OCI-LY1 (cell line): ENCODE measurements at regions not wholly inside any gene's neighbourhood (a gene's known extent, or its start where the extent isn't known, plus 50 kb on each side); places are given as distances from the start of the nearest gene placed in this dataset.

Experiments
- H2AFZ ChIP-seq: fragments of 200-600 bp; sonication (generic), shearing (Covaris generic); 2 replicates; pipeline ENCODE4 v1.6.0; 2014; ENCODE audit warnings: antibody characterized with exemption, mild to moderate bottlenecking, low read length
- H3F3A ChIP-seq: fragments of 200-600 bp; sonication (generic), shearing (Covaris generic); 2 replicates; pipeline ENCODE4 v1.6.0; 2014; ENCODE audit warnings: mild to moderate bottlenecking, antibody characterized with exemption, low read length, moderate library complexity; ENCODE audit not compliant: insufficient read depth
- H3K27ac ChIP-seq: fragments of 200-600 bp; sonication (generic); 2 replicates; pipeline ENCODE4 v1.5.1; 2014; ENCODE audit warnings: low read length, mixed run types, mild to moderate bottlenecking, low read depth; ENCODE audit not compliant: poor library complexity, severe bottlenecking
- H3K27me3 ChIP-seq: fragments of 200-600 bp; sonication (generic); 2 replicates; pipeline ENCODE4 v1.6.0; 2014; ENCODE audit warnings: antibody characterized with exemption, mild to moderate bottlenecking, low read length, moderate library complexity; ENCODE audit not compliant: insufficient read depth
- H3K36me3 ChIP-seq: fragments of 200-600 bp; sonication (generic); 2 replicates; pipeline ENCODE4 v1.6.1; 2014; ENCODE audit warnings: mild to moderate bottlenecking, antibody characterized with exemption, low read length, moderate library complexity, mixed read lengths; ENCODE audit not compliant: insufficient read depth
- H3K4me1 ChIP-seq: fragments of 200-600 bp; sonication (generic); 2 replicates; pipeline ENCODE4 v1.5.1; 2014; ENCODE audit warnings: mild to moderate bottlenecking, low read length, moderate library complexity; ENCODE audit not compliant: insufficient read depth, severe bottlenecking
- H3K4me2 ChIP-seq: fragments of 200-600 bp; sonication (generic), shearing (Covaris generic); 2 replicates; pipeline ENCODE4 v1.6.1; 2014; ENCODE audit warnings: low read length
- H3K4me3 ChIP-seq: fragments of 200-600 bp; sonication (generic); 2 replicates; pipeline ENCODE4 v1.5.1; 2014; ENCODE audit warnings: low read length, low read depth, mild to moderate bottlenecking, mixed read lengths; ENCODE audit not compliant: poor library complexity, severe bottlenecking
- H3K79me2 ChIP-seq: fragments of 200-600 bp; shearing (Covaris generic); 2 replicates; pipeline ENCODE4 v1.6.1; 2016; ENCODE audit warnings: mixed run types, low read length, mixed read lengths; ENCODE audit not compliant: insufficient read depth
- H3K9ac ChIP-seq: fragments of 200-600 bp; sonication (generic), shearing (Covaris generic); 2 replicates; pipeline ENCODE4 v1.6.1; 2014; ENCODE audit warnings: mild to moderate bottlenecking, low read length, mixed read lengths
- H3K9me2 ChIP-seq: fragments of 200-600 bp; sonication (generic), shearing (Covaris generic); 2 replicates; pipeline ENCODE4 v1.6.1; 2014; ENCODE audit warnings: low read depth, mild to moderate bottlenecking, low read length, mixed read lengths
- H3K9me3 ChIP-seq: fragments of 200-600 bp; shearing (Covaris generic); 2 replicates; pipeline ENCODE4 v1.6.1; 2014; ENCODE audit warnings: low read length, mixed read lengths
- H4K20me1 ChIP-seq: fragments of 200-600 bp; sonication (generic), shearing (Covaris generic); 2 replicates; pipeline ENCODE4 v1.6.0; 2016; ENCODE audit warnings: mild to moderate bottlenecking, low read length; ENCODE audit not compliant: insufficient read depth
- EZH2 ChIP-seq: fragments of 200-600 bp; sonication (generic), shearing (Covaris generic); IDR thresholded peaks from 2 replicates; pipeline ENCODE4 v1.8.0; 2017; ENCODE audit warnings: borderline replicate concordance, mixed run types, mild to moderate bottlenecking, antibody characterized with exemption, low read length, moderate library complexity, mixed read lengths
- TF ChIP-seq, protein P1 (sequence below): fragments of 200-600 bp; sonication (generic), shearing (Covaris generic); IDR thresholded peaks from 2 replicates; pipeline ENCODE4 v1.5.1; 2017; ENCODE audit warnings: mild to moderate bottlenecking, antibody characterized with exemption, low read length, moderate library complexity, mixed read lengths

DNA sequence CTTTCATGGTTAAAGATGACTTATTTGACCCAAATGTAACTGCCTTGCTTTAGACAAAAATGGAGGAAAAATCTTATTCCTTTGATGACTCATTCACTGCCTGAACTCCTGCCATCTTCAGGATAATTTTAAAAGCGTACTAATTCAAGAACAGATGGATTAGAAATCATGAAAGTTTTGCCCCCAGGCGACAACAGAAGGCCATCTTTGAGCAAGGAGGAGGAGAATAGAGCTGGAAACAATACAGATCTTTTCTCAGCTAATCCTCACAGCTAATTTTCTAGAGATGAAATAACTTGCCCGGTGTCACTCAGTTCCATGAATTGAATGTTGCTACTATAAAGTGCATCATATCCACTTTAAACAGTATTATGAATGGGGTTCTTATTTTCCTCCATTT is 324.7 kb upstream of the RARB start:
- Histone ChIP-seq H3F3A (no peaks in the 10 kb centered on the region), H3K36me3 (no peaks in the 10 kb centered on the region), H4K20me1 (no peaks in the 10 kb centered on the region), H3K9me3 (no peaks in the 10 kb centered on the region), H2AFZ (no peak overlapping the region), H3K27me3 (no peaks in the 10 kb centered on the region), H3K9me2 (no peaks in the 10 kb centered on the region), H3K4me1 (no peaks in the 10 kb centered on the region), H3K27ac (no peak overlapping the region), H3K79me2 (no peaks in the 10 kb centered on the region), H3K9ac (no peak overlapping the region), H3K4me2 (no peak overlapping the region), H3K4me3 (no peak overlapping the region)
- TF ChIP-seq, protein P1, sequence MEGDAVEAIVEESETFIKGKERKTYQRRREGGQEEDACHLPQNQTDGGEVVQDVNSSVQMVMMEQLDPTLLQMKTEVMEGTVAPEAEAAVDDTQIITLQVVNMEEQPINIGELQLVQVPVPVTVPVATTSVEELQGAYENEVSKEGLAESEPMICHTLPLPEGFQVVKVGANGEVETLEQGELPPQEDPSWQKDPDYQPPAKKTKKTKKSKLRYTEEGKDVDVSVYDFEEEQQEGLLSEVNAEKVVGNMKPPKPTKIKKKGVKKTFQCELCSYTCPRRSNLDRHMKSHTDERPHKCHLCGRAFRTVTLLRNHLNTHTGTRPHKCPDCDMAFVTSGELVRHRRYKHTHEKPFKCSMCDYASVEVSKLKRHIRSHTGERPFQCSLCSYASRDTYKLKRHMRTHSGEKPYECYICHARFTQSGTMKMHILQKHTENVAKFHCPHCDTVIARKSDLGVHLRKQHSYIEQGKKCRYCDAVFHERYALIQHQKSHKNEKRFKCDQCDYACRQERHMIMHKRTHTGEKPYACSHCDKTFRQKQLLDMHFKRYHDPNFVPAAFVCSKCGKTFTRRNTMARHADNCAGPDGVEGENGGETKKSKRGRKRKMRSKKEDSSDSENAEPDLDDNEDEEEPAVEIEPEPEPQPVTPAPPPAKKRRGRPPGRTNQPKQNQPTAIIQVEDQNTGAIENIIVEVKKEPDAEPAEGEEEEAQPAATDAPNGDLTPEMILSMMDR, result no peak
- no peak for TF ChIP-seq EZH2

DNA sequence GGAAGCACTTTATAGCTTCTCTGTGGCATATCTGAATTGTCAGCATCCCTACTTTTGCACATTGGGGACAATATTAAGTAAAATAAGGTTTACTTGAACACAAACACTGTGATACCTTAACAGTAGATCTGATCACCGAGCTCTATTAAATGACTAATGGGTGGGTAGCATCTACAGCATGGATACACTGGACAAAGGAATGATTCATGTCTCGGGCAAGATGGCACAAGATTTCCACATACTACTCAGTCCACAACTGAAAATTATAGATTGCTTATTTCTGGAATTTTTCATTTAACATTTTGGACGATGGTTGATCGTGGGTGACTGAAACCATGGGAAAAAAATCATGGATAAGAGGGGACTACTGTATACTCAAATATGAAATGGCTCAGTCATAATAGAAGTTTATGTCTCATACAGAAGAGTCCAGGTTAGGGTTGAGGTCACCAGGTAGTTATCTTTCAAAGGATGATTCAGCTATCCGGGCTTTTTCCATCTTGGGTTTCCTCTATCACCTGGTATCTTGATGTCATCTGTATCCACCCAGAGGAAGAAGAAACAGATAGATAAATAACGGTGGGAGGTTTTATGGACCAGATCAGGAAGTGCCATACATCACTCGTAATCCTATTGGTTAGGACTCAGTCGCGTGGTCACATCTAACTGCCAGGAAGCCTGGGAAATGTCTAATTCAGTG is 320.0 kb upstream of the RARB start:
- Histone ChIP-seq H3K79me2 (no peaks in the 10 kb centered on the region), H3K4me2 (no peak overlapping the region), H2AFZ (no peak overlapping the region), H3K9me2 (no peaks in the 10 kb centered on the region), H4K20me1 (no peaks in the 10 kb centered on the region), H3K9me3 (no peaks in the 10 kb centered on the region), H3K27me3 (no peaks in the 10 kb centered on the region), H3K27ac (no peak overlapping the region), H3K9ac (no peak overlapping the region), H3F3A (no peaks in the 10 kb centered on the region), H3K4me1 (no peaks in the 10 kb centered on the region), H3K36me3 (no peaks in the 10 kb centered on the region), H3K4me3 (no peak overlapping the region)
- TF ChIP-seq EZH2, result no peak
- TF ChIP-seq, protein P1, result no peak

DNA sequence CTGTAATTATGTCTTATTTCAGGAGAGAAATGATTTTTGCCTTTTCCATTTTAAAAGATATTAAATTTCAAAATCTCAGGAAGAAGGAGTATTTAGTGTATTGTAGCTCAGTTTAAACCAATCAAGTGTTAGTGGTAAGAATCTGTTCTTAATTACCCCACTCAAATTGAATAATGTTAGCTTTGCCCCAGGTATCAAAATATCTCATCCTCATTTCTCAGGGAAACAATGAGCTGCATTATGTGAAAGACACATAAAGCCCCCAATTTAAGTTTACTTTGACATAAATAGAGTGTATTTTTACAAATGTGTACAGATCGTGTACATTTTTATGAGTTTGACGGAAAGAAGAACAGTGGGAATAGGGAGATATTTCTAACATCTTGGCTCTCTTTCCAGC is 317.4 kb upstream of the RARB start:
- Histone ChIP-seq H3K4me3 (no peak overlapping the region), H3F3A (no peaks in the 10 kb centered on the region), H3K4me1 (no peaks in the 10 kb centered on the region), H3K9me3 (no peaks in the 10 kb centered on the region), H3K4me2 (no peak overlapping the region), H3K79me2 (no peaks in the 10 kb centered on the region), H3K27me3 (no peaks in the 10 kb centered on the region), H4K20me1 (no peaks in the 10 kb centered on the region), H2AFZ (no peak overlapping the region), H3K27ac (no peak overlapping the region), H3K36me3 (no peaks in the 10 kb centered on the region), H3K9me2 (no peaks in the 10 kb centered on the region), H3K9ac (no peak overlapping the region)
- TF ChIP-seq, protein P1, result no peak
- TF ChIP-seq EZH2, result no peak
